ENCODE measurements at regions not wholly inside any gene's neighbourhood (a gene's known extent, or its start where the extent isn't known, plus 50 kb on each side); places are given as distances from the start of the nearest gene placed in this dataset.

GRCh38 chr13:48804821-48805601 is 151.3 kb downstream of the CYSLTR2 start:
- intact Hi-C loops (cut with DNase I): no loop called here
- no peak for TF ChIP-seq CTCF (IDR thresholded peaks at IDR 0.05)
- TF ChIP-seq POLR2A (IDR thresholded peaks at IDR 0.05): no peak
- 92 to 96% (median 94%) methylated on average over 4 of the region's 4 CpGs for WGBS, 4 donors
- Histone ChIP-seq H3K9me3 (replicated peaks in 1 of 3) (no peaks in the 10 kb centered on the region), H3K27me3 (no peaks in the 10 kb centered on the region), H3K4me3 (no peak overlapping the region), H3K36me3 (replicated peaks in 1 of 2) (no peaks in the 10 kb centered on the region), H3K4me1 (replicated peaks in 1 of 2) (no peaks in the 10 kb centered on the region), H3K27ac (no peak overlapping the region)
- DNase-seq: no peak

GRCh38 chr13:48806522-48806921 is 152.8 kb downstream of the CYSLTR2 start:
- 90 to 98% (median 97%) methylated on average over 3 of the region's 3 CpGs for WGBS, 4 donors
- Histone ChIP-seq H3K9me3 (replicated peaks in 1 of 3) (no peaks in the 10 kb centered on the region), H3K4me3 (no peak overlapping the region), H3K36me3 (replicated peaks in 1 of 2) (no peaks in the 10 kb centered on the region), H3K4me1 (replicated peaks in 1 of 2) (no peaks in the 10 kb centered on the region), H3K27me3 (no peaks in the 10 kb centered on the region), H3K27ac (no peak overlapping the region)
- no peak for TF ChIP-seq CTCF (IDR thresholded peaks at IDR 0.05)
- TF ChIP-seq POLR2A (IDR thresholded peaks at IDR 0.05): no peak
- intact Hi-C loops (cut with DNase I): no loop called here
- DNase-seq: no peak

- no peak overlapping the region for H3K4me3 ChIP-seq
- no peaks in the 10 kb centered on the region for H3K36me3 ChIP-seq (replicated peaks in 1 of 2)
- no peak overlapping the region for H3K27ac ChIP-seq
- H3K9me3 ChIP-seq (replicated peaks in 1 of 3): no peaks in the 10 kb centered on the region
- 53 to 73% (median 70%) methylated on average over 1 of the region's 1 CpG for WGBS, 4 donors
- H3K4me1 ChIP-seq (replicated peaks in 1 of 2): no peaks in the 10 kb centered on the region
- intact Hi-C loops (cut with DNase I): no loop called here
- TF ChIP-seq CTCF (IDR thresholded peaks at IDR 0.05) (no peak), POLR2A (IDR thresholded peaks at IDR 0.05) (no peak)
- H3K27me3 ChIP-seq: no peaks in the 10 kb centered on the region
- DNase-seq: peak in 2 of 7 donors; percentile 27 to 51
These were observed 155.0 kb downstream of the CYSLTR2 start for GRCh38 chr13:48808683-48809082.

- Histone ChIP-seq H3K36me3 (replicated peaks in 1 of 2) (no peaks in the 10 kb centered on the region), H3K4me1 (replicated peaks in 1 of 2) (no peaks in the 10 kb centered on the region), H3K4me3 (no peak overlapping the region), H3K27me3 (no peaks in the 10 kb centered on the region), H3K27ac (no peak overlapping the region), H3K9me3 (replicated peaks in 1 of 3) (no peaks in the 10 kb centered on the region)
- no peak for TF ChIP-seq CTCF (IDR thresholded peaks at IDR 0.05)
- no peak for TF ChIP-seq POLR2A (IDR thresholded peaks at IDR 0.05)
- DNase-seq: no peak
- 77 to 86% (median 85%) methylated on average over 6 of the region's 6 CpGs for WGBS, 4 donors
- intact Hi-C loops (cut with DNase I): no loop called here
These were observed 156.3 kb downstream of the CYSLTR2 start for GRCh38 chr13:48810013-48810412.
